HepG2 (cell line): ENCODE measurements at regions not wholly inside any gene's neighbourhood (a gene's known extent, or its start where the extent isn't known, plus 50 kb on each side); places are given as distances from the start of the nearest gene placed in this dataset.

ENCODE experiments used
- BCLAF1 ChIP-seq: fragments of 450-650 bp; IDR thresholded peaks from 2 replicates; pipeline ENCODE4 v1.6.1; 2017; ENCODE audit warnings: mild to moderate bottlenecking
- DZIP1 ChIP-seq: sonication (generic); formaldehyde crosslinking; IDR thresholded peaks from 2 replicates; pipeline ENCODE4 v1.5.0; 2020; ENCODE audit warnings: mild to moderate bottlenecking, missing genetic modification reagents
- ELF3 ChIP-seq: IDR thresholded peaks from 2 replicates; pipeline ENCODE4 v1.6.1; 2016; ENCODE audit warnings: missing genetic modification reagents, missing compliant biosample characterization
- FOSL2 ChIP-seq: sonication (generic); formaldehyde crosslinking; IDR thresholded peaks from 2 replicates; pipeline ENCODE4 v1.4.0; 2020; ENCODE audit warnings: missing genetic modification reagents
- KLF11 ChIP-seq: IDR thresholded peaks from 2 replicates; pipeline ENCODE4 v1.6.1; 2016; ENCODE audit warnings: missing compliant biosample characterization
- MTF1 ChIP-seq: sonication (generic); formaldehyde crosslinking; IDR thresholded peaks from 2 replicates; pipeline ENCODE4 v1.5.0; 2020; ENCODE audit warnings: missing genetic modification reagents
- PITX1 ChIP-seq: sonication (generic); formaldehyde crosslinking; IDR thresholded peaks from 2 replicates; pipeline ENCODE4 v1.5.1; 2020; ENCODE audit warnings: mild to moderate bottlenecking, missing genetic modification reagents
- RXRA ChIP-seq: sonication (generic); formaldehyde crosslinking; IDR thresholded peaks from 2 replicates; pipeline ENCODE4 v1.5.1; 2020; ENCODE audit warnings: missing genetic modification reagents
- SMARCC2 ChIP-seq: fragments of 450-650 bp; IDR thresholded peaks from 2 replicates; pipeline ENCODE4 v1.6.1; 2017; ENCODE audit warnings: antibody characterized with exemption, mild to moderate bottlenecking
- TCF7L2 ChIP-seq: IDR thresholded peaks from 2 replicates; pipeline ENCODE4 v1.6.1; 2011; ENCODE audit warnings: mild to moderate bottlenecking, low read depth, low read length, moderate library complexity
- TOE1 ChIP-seq: sonication (generic); formaldehyde crosslinking; IDR thresholded peaks from 2 replicates; pipeline ENCODE4 v1.4.0; 2020; ENCODE audit warnings: mild to moderate bottlenecking, missing genetic modification reagents
- TOPORS ChIP-seq: sonication (generic); formaldehyde crosslinking; IDR thresholded peaks from 2 replicates; pipeline ENCODE4 v1.8.0; 2023; ENCODE audit warnings: mild to moderate bottlenecking, missing genetic modification reagents
- ZBTB7B ChIP-seq: sonication (generic); formaldehyde crosslinking; IDR thresholded peaks from 2 replicates; pipeline ENCODE4 v1.4.0; 2020; ENCODE audit warnings: missing genetic modification reagents
- ZNF3 ChIP-seq: IDR thresholded peaks from 2 replicates; pipeline ENCODE4 v1.7.0; 2017; ENCODE audit warnings: inconsistent platforms
- ZNF546 ChIP-seq: sonication (generic); formaldehyde crosslinking; conservative IDR thresholded peaks from 2 replicates; pipeline ENCODE4 v1.8.1; 2023; ENCODE audit warnings: mild to moderate bottlenecking, missing genetic modification reagents
- ZNF674 ChIP-seq: sonication (generic); formaldehyde crosslinking; IDR thresholded peaks from 2 replicates; pipeline ENCODE4 v1.5.0; 2020; ENCODE audit warnings: low read depth, mild to moderate bottlenecking, missing genetic modification reagents
- ZNF782 ChIP-seq: sonication (generic); formaldehyde crosslinking; IDR thresholded peaks from 2 replicates; pipeline ENCODE4 v1.4.0; 2020; ENCODE audit warnings: missing genetic modification reagents, mild to moderate bottlenecking, borderline replicate concordance
- TF ChIP-seq, protein P1 (sequence below): sonication (generic); formaldehyde crosslinking; IDR thresholded peaks from 2 replicates; pipeline ENCODE4 v1.4.0; 2020; ENCODE audit warnings: missing genetic modification reagents
- TF ChIP-seq, protein P2 (sequence below): sonication (generic); formaldehyde crosslinking; IDR thresholded peaks from 2 replicates; pipeline ENCODE4 v1.4.0; 2020; ENCODE audit warnings: missing genetic modification reagents, mild to moderate bottlenecking, borderline replicate concordance

- TF ChIP-seq, protein P1, sequence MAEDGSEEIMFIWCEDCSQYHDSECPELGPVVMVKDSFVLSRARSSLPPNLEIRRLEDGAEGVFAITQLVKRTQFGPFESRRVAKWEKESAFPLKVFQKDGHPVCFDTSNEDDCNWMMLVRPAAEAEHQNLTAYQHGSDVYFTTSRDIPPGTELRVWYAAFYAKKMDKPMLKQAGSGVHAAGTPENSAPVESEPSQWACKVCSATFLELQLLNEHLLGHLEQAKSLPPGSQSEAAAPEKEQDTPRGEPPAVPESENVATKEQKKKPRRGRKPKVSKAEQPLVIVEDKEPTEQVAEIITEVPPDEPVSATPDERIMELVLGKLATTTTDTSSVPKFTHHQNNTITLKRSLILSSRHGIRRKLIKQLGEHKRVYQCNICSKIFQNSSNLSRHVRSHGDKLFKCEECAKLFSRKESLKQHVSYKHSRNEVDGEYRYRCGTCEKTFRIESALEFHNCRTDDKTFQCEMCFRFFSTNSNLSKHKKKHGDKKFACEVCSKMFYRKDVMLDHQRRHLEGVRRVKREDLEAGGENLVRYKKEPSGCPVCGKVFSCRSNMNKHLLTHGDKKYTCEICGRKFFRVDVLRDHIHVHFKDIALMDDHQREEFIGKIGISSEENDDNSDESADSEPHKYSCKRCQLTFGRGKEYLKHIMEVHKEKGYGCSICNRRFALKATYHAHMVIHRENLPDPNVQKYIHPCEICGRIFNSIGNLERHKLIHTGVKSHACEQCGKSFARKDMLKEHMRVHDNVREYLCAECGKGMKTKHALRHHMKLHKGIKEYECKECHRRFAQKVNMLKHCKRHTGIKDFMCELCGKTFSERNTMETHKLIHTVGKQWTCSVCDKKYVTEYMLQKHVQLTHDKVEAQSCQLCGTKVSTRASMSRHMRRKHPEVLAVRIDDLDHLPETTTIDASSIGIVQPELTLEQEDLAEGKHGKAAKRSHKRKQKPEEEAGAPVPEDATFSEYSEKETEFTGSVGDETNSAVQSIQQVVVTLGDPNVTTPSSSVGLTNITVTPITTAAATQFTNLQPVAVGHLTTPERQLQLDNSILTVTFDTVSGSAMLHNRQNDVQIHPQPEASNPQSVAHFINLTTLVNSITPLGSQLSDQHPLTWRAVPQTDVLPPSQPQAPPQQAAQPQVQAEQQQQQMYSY = no peak
- TF ChIP-seq PITX1 = no peak
- no peak for TF ChIP-seq ZNF674 (CRISPR knock-in tag)
- TF ChIP-seq ELF3 (CRISPR knock-in tag) = no peak; the same call in 1 of the 2 replicates
- TF ChIP-seq MTF1 (CRISPR knock-in tag) = no peak
- TF ChIP-seq BCLAF1 = no peak
- 0 out of 2 replicates have a peak, but pooled peaks have one; percentile 4 for TF ChIP-seq SMARCC2
- TF ChIP-seq ZNF782 (CRISPR knock-in tag) = no peak
- peak; percentile 95 for TF ChIP-seq FOSL2 (CRISPR knock-in tag)
- TF ChIP-seq ZNF546 (CRISPR knock-in tag) = no peak
- no peak for TF ChIP-seq DZIP1 (CRISPR knock-in tag)
- TF ChIP-seq KLF11 (CRISPR knock-in tag) = no peak
- TF ChIP-seq, protein P2, sequence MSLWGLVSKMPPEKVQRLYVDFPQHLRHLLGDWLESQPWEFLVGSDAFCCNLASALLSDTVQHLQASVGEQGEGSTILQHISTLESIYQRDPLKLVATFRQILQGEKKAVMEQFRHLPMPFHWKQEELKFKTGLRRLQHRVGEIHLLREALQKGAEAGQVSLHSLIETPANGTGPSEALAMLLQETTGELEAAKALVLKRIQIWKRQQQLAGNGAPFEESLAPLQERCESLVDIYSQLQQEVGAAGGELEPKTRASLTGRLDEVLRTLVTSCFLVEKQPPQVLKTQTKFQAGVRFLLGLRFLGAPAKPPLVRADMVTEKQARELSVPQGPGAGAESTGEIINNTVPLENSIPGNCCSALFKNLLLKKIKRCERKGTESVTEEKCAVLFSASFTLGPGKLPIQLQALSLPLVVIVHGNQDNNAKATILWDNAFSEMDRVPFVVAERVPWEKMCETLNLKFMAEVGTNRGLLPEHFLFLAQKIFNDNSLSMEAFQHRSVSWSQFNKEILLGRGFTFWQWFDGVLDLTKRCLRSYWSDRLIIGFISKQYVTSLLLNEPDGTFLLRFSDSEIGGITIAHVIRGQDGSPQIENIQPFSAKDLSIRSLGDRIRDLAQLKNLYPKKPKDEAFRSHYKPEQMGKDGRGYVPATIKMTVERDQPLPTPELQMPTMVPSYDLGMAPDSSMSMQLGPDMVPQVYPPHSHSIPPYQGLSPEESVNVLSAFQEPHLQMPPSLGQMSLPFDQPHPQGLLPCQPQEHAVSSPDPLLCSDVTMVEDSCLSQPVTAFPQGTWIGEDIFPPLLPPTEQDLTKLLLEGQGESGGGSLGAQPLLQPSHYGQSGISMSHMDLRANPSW (CRISPR knock-in tag) = no peak
- TF ChIP-seq ZBTB7B (CRISPR knock-in tag) = peak; percentile 57; the same call in 1 of the 2 replicates
- TF ChIP-seq RXRA (CRISPR knock-in tag) = 0 out of 2 replicates have a peak, but pooled peaks have one; percentile 20
- TF ChIP-seq TCF7L2 = no peak
- TF ChIP-seq TOPORS (CRISPR knock-in tag) = no peak
- no peak for TF ChIP-seq ZNF3 (CRISPR knock-in tag)
- no peak for TF ChIP-seq TOE1
Observed at GRCh38 chr2:216571909-216572513, 61.2 kb upstream of the IGFBP2 start (continued).
